Kidney epithelial cell (primary cell): ENCODE measurements at regions not wholly inside any gene's neighbourhood (a gene's known extent, or its start where the extent isn't known, plus 50 kb on each side); places are given as distances from the start of the nearest gene placed in this dataset.

ENCODE experiments used
- DNase-seq: peaks from one replicate; pipeline ENCODE4 v3.0.0-alpha.2; 2010; ENCODE audit warnings: low read depth
- H3K27me3 ChIP-seq: 2 replicates; pipeline ENCODE4 v1.6.0; 2011; ENCODE audit warnings: low read length; ENCODE audit not compliant: control insufficient read depth, insufficient read depth
- H3K36me3 ChIP-seq: 2 replicates; pipeline ENCODE4 v1.5.1; 2011; ENCODE audit warnings: low read length; ENCODE audit not compliant: control insufficient read depth, insufficient read depth
- H3K4me3 ChIP-seq: 2 replicates; pipeline ENCODE4 v1.5.1; 2011; ENCODE audit warnings: low read depth, mild to moderate bottlenecking, control low read depth, low read length
- TF ChIP-seq, protein P1 (sequence below): IDR thresholded peaks from 2 replicates; pipeline ENCODE4 v1.5.1; 2011; ENCODE audit warnings: mild to moderate bottlenecking, moderate library complexity, low read length, control low read depth, inconsistent platforms; ENCODE audit not compliant: insufficient read depth, poor library complexity, severe bottlenecking

DNA sequence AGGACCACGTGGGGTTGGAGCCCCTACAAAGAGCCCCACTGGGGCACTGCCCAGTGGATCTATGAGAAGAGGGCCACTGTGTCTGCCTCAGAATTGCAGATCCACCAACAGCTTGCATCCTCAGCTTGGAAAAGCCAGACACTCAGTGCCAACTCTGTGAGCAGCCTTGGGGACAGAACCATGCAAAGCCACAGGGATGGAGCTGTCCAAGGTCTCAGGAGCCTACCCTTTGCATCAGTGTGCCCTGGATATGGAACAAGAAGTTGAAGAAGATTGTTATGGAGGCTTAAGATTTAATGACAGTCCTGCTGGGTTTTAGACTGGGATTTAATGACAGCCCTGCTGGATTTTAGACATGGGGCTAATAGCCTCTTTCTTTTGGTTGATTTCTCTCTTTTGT is 1670.9 kb downstream of the PLA2G4A start:
- Histone ChIP-seq H3K4me3 (no peak overlapping the region), H3K27me3 (no peaks in the 10 kb centered on the region), H3K36me3 (no peaks in the 10 kb centered on the region)
- no peak for DNase-seq
- TF ChIP-seq, protein P1, sequence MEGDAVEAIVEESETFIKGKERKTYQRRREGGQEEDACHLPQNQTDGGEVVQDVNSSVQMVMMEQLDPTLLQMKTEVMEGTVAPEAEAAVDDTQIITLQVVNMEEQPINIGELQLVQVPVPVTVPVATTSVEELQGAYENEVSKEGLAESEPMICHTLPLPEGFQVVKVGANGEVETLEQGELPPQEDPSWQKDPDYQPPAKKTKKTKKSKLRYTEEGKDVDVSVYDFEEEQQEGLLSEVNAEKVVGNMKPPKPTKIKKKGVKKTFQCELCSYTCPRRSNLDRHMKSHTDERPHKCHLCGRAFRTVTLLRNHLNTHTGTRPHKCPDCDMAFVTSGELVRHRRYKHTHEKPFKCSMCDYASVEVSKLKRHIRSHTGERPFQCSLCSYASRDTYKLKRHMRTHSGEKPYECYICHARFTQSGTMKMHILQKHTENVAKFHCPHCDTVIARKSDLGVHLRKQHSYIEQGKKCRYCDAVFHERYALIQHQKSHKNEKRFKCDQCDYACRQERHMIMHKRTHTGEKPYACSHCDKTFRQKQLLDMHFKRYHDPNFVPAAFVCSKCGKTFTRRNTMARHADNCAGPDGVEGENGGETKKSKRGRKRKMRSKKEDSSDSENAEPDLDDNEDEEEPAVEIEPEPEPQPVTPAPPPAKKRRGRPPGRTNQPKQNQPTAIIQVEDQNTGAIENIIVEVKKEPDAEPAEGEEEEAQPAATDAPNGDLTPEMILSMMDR = no peak

DNA sequence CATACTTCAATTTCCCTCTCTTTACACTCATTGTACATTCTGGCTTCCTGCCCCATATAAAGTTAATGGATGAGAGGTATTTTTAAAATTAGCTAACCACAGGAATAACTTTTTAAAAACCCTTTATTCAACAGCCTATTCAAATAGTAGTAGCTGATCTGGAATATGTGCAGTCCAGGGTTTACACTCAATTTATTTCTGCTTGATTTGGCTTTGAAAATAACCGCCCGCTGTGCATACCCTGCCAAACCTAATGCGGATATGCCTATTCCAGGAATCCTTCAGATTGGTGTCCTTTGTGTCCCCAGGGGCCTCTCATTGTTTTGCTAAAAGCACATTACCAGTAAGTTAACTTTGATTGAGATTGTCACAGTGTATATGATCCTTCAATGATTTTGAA is 1686.2 kb downstream of the PLA2G4A start:
- TF ChIP-seq, protein P1 = no peak

DNA sequence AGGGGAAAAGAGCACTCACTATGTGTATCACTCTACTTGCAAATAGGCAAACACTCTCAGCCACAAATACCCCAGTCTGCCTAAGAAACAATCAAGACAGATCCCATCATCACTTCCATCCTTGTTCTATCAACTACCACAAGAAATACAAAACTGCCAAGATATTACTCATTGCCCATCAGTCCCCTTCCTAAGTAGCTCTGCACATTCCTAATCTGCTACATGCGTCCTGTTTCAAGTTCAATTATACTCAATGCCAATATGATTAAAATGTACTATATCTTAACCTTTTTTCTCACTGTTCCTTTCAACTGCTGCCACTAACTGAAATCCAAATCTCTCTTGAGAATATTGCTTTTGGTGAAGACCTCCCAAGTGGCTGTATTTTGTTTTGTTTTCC is 1688.4 kb downstream of the PLA2G4A start:
- DNase-seq = no peak
- TF ChIP-seq, protein P1 = no peak
- H3K36me3 ChIP-seq = no peaks in the 10 kb centered on the region
- no peak overlapping the region for H3K4me3 ChIP-seq
- no peaks in the 10 kb centered on the region for H3K27me3 ChIP-seq

More for the DNA sequence above, 1686.2 kb downstream of the PLA2G4A start:
- Histone ChIP-seq H3K36me3 (no peaks in the 10 kb centered on the region), H3K27me3 (no peaks in the 10 kb centered on the region), H3K4me3 (no peak overlapping the region)
- DNase-seq = no peak

DNA sequence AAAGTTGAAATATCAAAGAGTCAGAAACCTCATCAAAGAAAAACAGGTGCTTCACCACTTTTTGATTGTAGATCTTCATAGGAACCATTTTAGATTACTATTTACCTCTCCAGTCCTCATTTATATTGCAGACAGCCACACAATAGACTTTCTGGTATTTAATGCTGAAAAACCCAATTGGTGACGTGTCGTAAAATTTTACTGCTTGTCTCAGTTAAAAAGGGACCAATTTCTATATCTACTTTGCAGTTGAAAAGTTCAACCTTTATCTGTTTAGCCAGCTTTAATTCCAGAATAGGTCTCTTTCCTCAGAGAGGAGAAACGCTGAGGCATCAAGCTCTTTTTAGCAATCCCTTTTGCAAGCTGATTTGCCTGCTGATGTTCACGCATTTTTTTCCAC is 1722.4 kb downstream of the PLA2G4A start:
- Histone ChIP-seq H3K27me3 (no peaks in the 10 kb centered on the region), H3K36me3 (no peaks in the 10 kb centered on the region), H3K4me3 (no peak overlapping the region)
- DNase-seq = no peak
- TF ChIP-seq, protein P1 = no peak

DNA sequence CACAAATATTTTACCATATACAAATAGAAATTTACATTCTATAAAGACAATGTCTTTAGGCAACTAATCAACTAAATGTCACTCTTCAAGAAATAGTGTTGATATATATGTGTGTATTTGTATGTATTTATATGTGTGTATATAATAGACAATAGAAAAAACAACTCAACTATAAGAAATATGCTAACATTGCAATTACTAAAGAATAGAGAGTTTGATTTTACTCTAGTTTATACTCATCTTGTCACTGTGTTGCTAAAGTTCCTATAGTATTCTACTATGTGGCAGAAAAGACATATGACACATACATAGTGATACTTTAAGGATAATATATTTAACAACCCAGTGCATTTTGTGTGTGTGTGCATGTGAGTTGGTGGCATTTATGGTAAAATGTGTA is 1728.3 kb downstream of the PLA2G4A start:
- no peak overlapping the region for H3K4me3 ChIP-seq
- no peaks in the 10 kb centered on the region for H3K27me3 ChIP-seq
- TF ChIP-seq, protein P1 = no peak

DNA sequence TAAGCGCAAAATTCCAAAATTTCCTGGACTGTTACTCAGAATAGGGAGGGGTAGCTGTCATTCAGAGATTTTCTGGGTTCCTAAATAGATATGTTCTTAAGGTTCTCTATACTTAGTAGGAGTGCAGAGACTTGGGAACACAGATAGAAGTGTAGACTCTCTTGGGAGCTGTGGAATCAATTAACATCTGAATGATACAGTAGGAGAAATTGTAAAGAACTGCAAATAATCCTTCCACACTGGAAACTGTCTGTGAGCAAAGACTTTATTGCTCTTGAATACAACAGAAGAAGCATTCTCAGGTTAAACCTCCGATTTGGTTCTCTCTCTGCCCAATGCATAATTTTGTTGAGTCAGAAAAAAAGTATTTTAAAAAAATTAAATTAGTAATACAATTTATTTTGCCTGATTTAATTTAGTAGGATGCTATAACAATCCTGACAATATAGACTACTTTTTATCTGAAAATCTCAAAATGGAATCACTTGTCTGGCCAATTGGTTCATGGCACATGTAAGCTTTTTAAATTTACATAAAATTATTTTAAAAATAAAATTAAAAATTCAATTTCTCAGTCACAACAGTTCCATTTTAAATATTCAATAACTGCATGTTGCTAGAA is 1754.3 kb downstream of the PLA2G4A start:
- H3K4me3 ChIP-seq = no peak overlapping the region
- H3K36me3 ChIP-seq = no peaks in the 10 kb centered on the region
- DNase-seq = no peak
- H3K27me3 ChIP-seq = no peaks in the 10 kb centered on the region
- TF ChIP-seq, protein P1 = no peak

More for the DNA sequence above, 1728.3 kb downstream of the PLA2G4A start:
- DNase-seq = no peak
- H3K36me3 ChIP-seq = no peaks in the 10 kb centered on the region
